Activated CD8-positive, alpha-beta memory T cell treated with anti-CD3 and anti-CD28 coated beads for 1 hour (primary cell): ENCODE measurements at regions not wholly inside any gene's neighbourhood (a gene's known extent, or its start where the extent isn't known, plus 50 kb on each side); places are given as distances from the start of the nearest gene placed in this dataset.

Experiments used
- DNase-seq, 2 donors: peaks; one replicate each; pipeline ENCODE4 v3.0.0-alpha.2; 2020; ENCODE audit warnings: low read depth in 1 of 2; ENCODE audit errors: extremely low read depth in 1 of 2

GRCh38 chr3:157639756-157640426 lies 136.7 kb upstream of the VEPH1 start:
- DNase-seq, result no peak

GRCh38 chr3:157637866-157638265 lies 134.7 kb upstream of the VEPH1 start:
- DNase-seq, result no peak

- DNase-seq, result no peak
Measured at GRCh38 chr3:157633241-157633640, 130.0 kb upstream of the VEPH1 start.

- DNase-seq, result no peak
Measured at GRCh38 chr3:157632075-157632474, 128.9 kb upstream of the VEPH1 start.

GRCh38 chr3:157631478-157631877 lies 128.3 kb upstream of the VEPH1 start:
- no peak for DNase-seq

GRCh38 chr3:157626817-157627216 lies 123.6 kb upstream of the VEPH1 start:
- DNase-seq, result no peak

GRCh38 chr3:157624801-157625200 lies 121.6 kb upstream of the VEPH1 start:
- DNase-seq, result no peak

GRCh38 chr3:157618886-157619285 lies 115.7 kb upstream of the VEPH1 start:
- DNase-seq, result no peak

GRCh38 chr3:157618075-157618760 lies 115.0 kb upstream of the VEPH1 start:
- DNase-seq, result no peak

GRCh38 chr3:157614896-157615295 lies 111.7 kb upstream of the VEPH1 start:
- no peak for DNase-seq

GRCh38 chr3:157611536-157612076 lies 108.4 kb upstream of the VEPH1 start:
- no peak for DNase-seq

GRCh38 chr3:157610876-157611535 lies 107.8 kb upstream of the VEPH1 start:
- no peak for DNase-seq

- no peak for DNase-seq
Measured at GRCh38 chr3:157607826-157608405, 104.7 kb upstream of the VEPH1 start.

- DNase-seq, result no peak
Measured at GRCh38 chr3:157606852-157607197, 103.6 kb upstream of the VEPH1 start.

- DNase-seq, result peak in 1 of 2 donors; percentile 29
Measured at GRCh38 chr3:157606011-157606851, 103.0 kb upstream of the VEPH1 start.

GRCh38 chr3:157605356-157605755 lies 102.1 kb upstream of the VEPH1 start:
- DNase-seq, result no peak

GRCh38 chr3:157602424-157602823 lies 99.2 kb upstream of the VEPH1 start:
- DNase-seq, result no peak

- DNase-seq, result no peak
Measured at GRCh38 chr3:157595259-157595658, 92.0 kb upstream of the VEPH1 start.

- DNase-seq, result no peak
Measured at GRCh38 chr3:157594413-157594812, 91.2 kb upstream of the VEPH1 start.

GRCh38 chr3:157592769-157593168 lies 89.6 kb upstream of the VEPH1 start:
- DNase-seq, result no peak

GRCh38 chr3:157590273-157590672 lies 87.1 kb upstream of the VEPH1 start:
- no peak for DNase-seq
